Loucy (cell line): ENCODE measurements at regions not wholly inside any gene's neighbourhood (a gene's known extent, or its start where the extent isn't known, plus 50 kb on each side); places are given as distances from the start of the nearest gene placed in this dataset.

Source experiments
- H2AFZ ChIP-seq: fragments of 200-600 bp; sonication (generic); 2 replicates; pipeline ENCODE4 v1.6.0; 2016; ENCODE audit warnings: antibody characterized with exemption, mild to moderate bottlenecking, low read length, moderate library complexity
- H3F3A ChIP-seq: fragments of 200-600 bp; 2 replicates; pipeline ENCODE4 v1.6.0; 2016; ENCODE audit warnings: antibody characterized with exemption, low read depth, mild to moderate bottlenecking
- H3K27me3 ChIP-seq: fragments of 200-600 bp; sonication (generic); 2 replicates; pipeline ENCODE4 v1.6.1; 2014; ENCODE audit warnings: low read length, mild to moderate bottlenecking; ENCODE audit not compliant: insufficient read depth, poor library complexity, severe bottlenecking
- H3K36me3 ChIP-seq: fragments of 200-600 bp; sonication (generic); 2 replicates; pipeline ENCODE4 v1.6.1; 2016; ENCODE audit warnings: low read length; ENCODE audit not compliant: insufficient read depth
- H3K4me1 ChIP-seq: fragments of 200-600 bp; sonication (generic); 2 replicates; pipeline ENCODE4 v1.5.1; 2014; ENCODE audit warnings: low read length, mild to moderate bottlenecking; ENCODE audit not compliant: insufficient read depth, poor library complexity, severe bottlenecking
- H3K4me2 ChIP-seq: fragments of 200-600 bp; sonication (generic); 2 replicates; pipeline ENCODE4 v1.6.0; 2014; ENCODE audit warnings: antibody characterized with exemption, low read length, low read depth, mild to moderate bottlenecking; ENCODE audit not compliant: poor library complexity, severe bottlenecking
- H3K4me3 ChIP-seq: fragments of 200-600 bp; sonication (generic); 2 replicates; pipeline ENCODE4 v1.5.1; 2014; ENCODE audit warnings: low read length, mild to moderate bottlenecking, mixed read lengths; ENCODE audit not compliant: poor library complexity, severe bottlenecking
- H3K79me2 ChIP-seq: fragments of 200-600 bp; sonication (generic); 2 replicates; pipeline ENCODE4 v1.6.1; 2014; ENCODE audit warnings: low read length; ENCODE audit not compliant: insufficient read depth
- H3K9ac ChIP-seq: fragments of 200-600 bp; sonication (generic); 2 replicates; pipeline ENCODE4 v1.6.0; 2014; ENCODE audit warnings: mild to moderate bottlenecking, low read depth, low read length, moderate library complexity; ENCODE audit not compliant: poor library complexity, severe bottlenecking
- H3K9me2 ChIP-seq: fragments of 200-600 bp; sonication (generic); replicated peaks from 2 replicates; pipeline ENCODE4 v1.6.1; 2016; ENCODE audit warnings: low read depth, low read length, mixed read lengths
- H3K9me3 ChIP-seq: fragments of 200-600 bp; sonication (generic); 2 replicates; pipeline ENCODE4 v1.6.1; 2014; ENCODE audit warnings: mild to moderate bottlenecking, antibody characterized with exemption, low read length, low read depth; ENCODE audit not compliant: insufficient read depth
- H4K20me1 ChIP-seq: fragments of 200-600 bp; sonication (generic); 2 replicates; pipeline ENCODE4 v1.6.0; 2014; ENCODE audit warnings: antibody characterized with exemption, low read length, mild to moderate bottlenecking; ENCODE audit not compliant: insufficient read depth, poor library complexity, severe bottlenecking
- CTCF ChIP-seq: fragments of 200-600 bp; sonication (generic); conservative IDR thresholded peaks from 2 replicates; pipeline ENCODE4 v1.5.1; 2014; ENCODE audit warnings: mild to moderate bottlenecking, antibody characterized with exemption, low read length
- EZH2phosphoT487 ChIP-seq: fragments of 200-600 bp; IDR thresholded peaks from 2 replicates; pipeline ENCODE4 v1.6.1; 2018; ENCODE audit warnings: antibody characterized with exemption, mild to moderate bottlenecking, moderate library complexity, borderline replicate concordance

GRCh38 chr6:153602401-153602800 lies 436.6 kb upstream of the OPRM1 start:
- TF ChIP-seq EZH2phosphoT487, result no peak
- no peak for TF ChIP-seq CTCF
- H3K9ac ChIP-seq, result no peak overlapping the region
- H2AFZ ChIP-seq, result no peak overlapping the region
- H3K4me3 ChIP-seq, result no peak overlapping the region
- no peaks in the 10 kb centered on the region for H3K4me1 ChIP-seq
- H4K20me1 ChIP-seq, result no peaks in the 10 kb centered on the region
- H3K9me2 ChIP-seq, result no peaks in the 10 kb centered on the region
- H3K27me3 ChIP-seq, result no peaks in the 10 kb centered on the region
- no peaks in the 10 kb centered on the region for H3K36me3 ChIP-seq
- H3K79me2 ChIP-seq, result no peaks in the 10 kb centered on the region
- no peak overlapping the region for H3K4me2 ChIP-seq
- H3F3A ChIP-seq, result no peaks in the 10 kb centered on the region
- H3K9me3 ChIP-seq, result no peaks in the 10 kb centered on the region

- H3K79me2 ChIP-seq, result no peaks in the 10 kb centered on the region
- no peaks in the 10 kb centered on the region for H3K9me3 ChIP-seq
- TF ChIP-seq CTCF (no peak), EZH2phosphoT487 (no peak)
- no peak overlapping the region for H3K4me3 ChIP-seq
- H3K4me1 ChIP-seq, result no peaks in the 10 kb centered on the region
- no peak overlapping the region for H2AFZ ChIP-seq
- H3F3A ChIP-seq, result no peaks in the 10 kb centered on the region
- H4K20me1 ChIP-seq, result no peaks in the 10 kb centered on the region
- H3K4me2 ChIP-seq, result no peak overlapping the region
- H3K36me3 ChIP-seq, result no peaks in the 10 kb centered on the region
- H3K9ac ChIP-seq, result no peak overlapping the region
- H3K9me2 ChIP-seq, result no peaks in the 10 kb centered on the region
- no peaks in the 10 kb centered on the region for H3K27me3 ChIP-seq
These were observed 439.1 kb upstream of the OPRM1 start for GRCh38 chr6:153599901-153600300.

DNA sequence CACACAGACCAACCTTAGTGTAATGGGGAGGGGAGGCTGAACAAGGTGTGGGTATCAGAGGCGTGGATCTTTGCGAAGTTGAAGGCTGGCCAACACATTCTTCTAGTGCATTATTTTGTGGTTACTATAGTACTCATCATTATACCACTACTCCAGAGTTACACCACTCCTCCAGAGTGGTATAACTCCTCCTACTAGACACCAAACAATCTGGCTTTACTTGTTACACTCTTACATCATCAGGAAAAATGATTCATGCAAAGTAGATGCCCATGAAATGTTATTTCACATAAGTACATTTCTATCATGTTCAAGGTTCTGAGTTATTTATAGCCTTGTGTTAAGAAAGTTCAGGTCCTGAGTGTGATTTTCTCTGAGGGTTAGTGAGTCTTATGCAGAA lies 443.1 kb upstream of the OPRM1 start:
- Histone ChIP-seq H3F3A (no peaks in the 10 kb centered on the region), H2AFZ (no peak overlapping the region), H3K4me2 (no peak overlapping the region), H3K27me3 (no peaks in the 10 kb centered on the region), H4K20me1 (no peaks in the 10 kb centered on the region), H3K36me3 (no peaks in the 10 kb centered on the region), H3K9me3 (no peaks in the 10 kb centered on the region), H3K79me2 (no peaks in the 10 kb centered on the region), H3K9ac (no peak overlapping the region), H3K4me1 (no peaks in the 10 kb centered on the region), H3K4me3 (no peak overlapping the region), H3K9me2 (no peaks in the 10 kb centered on the region)
- TF ChIP-seq EZH2phosphoT487, result no peak
- TF ChIP-seq CTCF, result no peak
